Lower leg skin (tissue), 3 donors: ENCODE measurements at regions not wholly inside any gene's neighbourhood (a gene's known extent, or its start where the extent isn't known, plus 50 kb on each side); places are given as distances from the start of the nearest gene placed in this dataset.

Source experiments
- CTCF ChIP-seq, 3 donors: fragments of 450-650 bp; IDR thresholded peaks; one replicate each; pipeline ENCODE4 v1.5.1; 2016; ENCODE audit warnings: antibody characterized with exemption in 3 of 3, mild to moderate bottlenecking in 3 of 3, moderate library complexity in 2 of 3
- POLR2A ChIP-seq, 2 donors: fragments of 450-650 bp; IDR thresholded peaks; one replicate each; pipeline ENCODE4 v1.6.1; 2016 to 2017; ENCODE audit warnings: antibody characterized with exemption in 2 of 2, mild to moderate bottlenecking in 1 of 2, moderate library complexity in 1 of 2

GRCh38 chr6:15107644-15108382, 138.1 kb upstream of the JARID2 start:
- TF ChIP-seq CTCF (IDR thresholded peaks at IDR 0.05): no peak
- no peak for TF ChIP-seq POLR2A (IDR thresholded peaks at IDR 0.05)
